ENCODE measurements at regions not wholly inside any gene's neighbourhood (a gene's known extent, or its start where the extent isn't known, plus 50 kb on each side); places are given as distances from the start of the nearest gene placed in this dataset.
"Not testable (repeated sequence)": the region's sequence is repeated elsewhere in the genome, so short reads cannot be mapped to it uniquely, and the experiment has no call there.

- Histone ChIP-seq H3K36me3 (ENCODE audit: insufficient read depth, low read length) (no peaks in the 10 kb centered on the region), H3K9ac (ENCODE audit: low read depth, low read length) (no peak overlapping the region), H3K9me3 (ENCODE audit: control insufficient read depth, insufficient read depth, low read length) (no peaks in the 10 kb centered on the region), H3K4me1 (ENCODE audit: insufficient read depth, low read length) (no peaks in the 10 kb centered on the region)
These were observed 548.7 kb upstream of the CDH7 start for GRCh38 chr18:65202091-65202490.

- Histone ChIP-seq H3K36me3 (ENCODE audit: insufficient read depth, low read length) (no peaks in the 10 kb centered on the region), H3K9ac (ENCODE audit: low read depth, low read length) (no peak overlapping the region), H3K4me1 (ENCODE audit: insufficient read depth, low read length) (no peaks in the 10 kb centered on the region), H3K9me3 (ENCODE audit: control insufficient read depth, insufficient read depth, low read length) (no peaks in the 10 kb centered on the region)
These were observed 575.1 kb upstream of the CDH7 start for GRCh38 chr18:65175681-65176080.

GRCh38 chr18:65162086-65162485 is 588.7 kb upstream of the CDH7 start:
- H3K9me3 ChIP-seq (ENCODE audit: control insufficient read depth, insufficient read depth, low read length); H3K9ac ChIP-seq (ENCODE audit: low read depth, low read length): not testable (repeated sequence)

GRCh38 chr18:65146482-65147021 is 604.3 kb upstream of the CDH7 start:
- no peaks in the 10 kb centered on the region for H3K36me3 ChIP-seq (ENCODE audit: insufficient read depth, low read length)
- no peaks in the 10 kb centered on the region for H3K9me3 ChIP-seq (ENCODE audit: control insufficient read depth, insufficient read depth, low read length)

More at GRCh38 chr18:65162086-65162485, 588.7 kb upstream of the CDH7 start:
- not testable (repeated sequence) for H3K36me3 ChIP-seq (ENCODE audit: insufficient read depth, low read length); H3K4me1 ChIP-seq (ENCODE audit: insufficient read depth, low read length)

GRCh38 chr18:65145312-65145711 is 605.5 kb upstream of the CDH7 start:
- H3K9me3 ChIP-seq (ENCODE audit: control insufficient read depth, insufficient read depth, low read length): no peaks in the 10 kb centered on the region
- no peaks in the 10 kb centered on the region for H3K4me1 ChIP-seq (ENCODE audit: insufficient read depth, low read length)
- H3K9ac ChIP-seq (ENCODE audit: low read depth, low read length): no peak overlapping the region
- H3K36me3 ChIP-seq (ENCODE audit: insufficient read depth, low read length): no peaks in the 10 kb centered on the region

More at GRCh38 chr18:65146482-65147021, 604.3 kb upstream of the CDH7 start:
- Histone ChIP-seq H3K9ac (ENCODE audit: low read depth, low read length) (no peak overlapping the region), H3K4me1 (ENCODE audit: insufficient read depth, low read length) (no peaks in the 10 kb centered on the region)

- no peaks in the 10 kb centered on the region; the same call in 1 of the 2 replicates for H3K9me3 ChIP-seq (ENCODE audit: control insufficient read depth, insufficient read depth, low read length)
- no peaks in the 10 kb centered on the region for H3K4me1 ChIP-seq (ENCODE audit: insufficient read depth, low read length)
- H3K9ac ChIP-seq (ENCODE audit: low read depth, low read length): no peak overlapping the region
- no peaks in the 10 kb centered on the region for H3K36me3 ChIP-seq (ENCODE audit: insufficient read depth, low read length)
These were observed 617.2 kb upstream of the CDH7 start for GRCh38 chr18:65133610-65134009.

- no peaks in the 10 kb centered on the region for H3K4me1 ChIP-seq (ENCODE audit: insufficient read depth, low read length)
- no peak overlapping the region for H3K9ac ChIP-seq (ENCODE audit: low read depth, low read length)
- H3K9me3 ChIP-seq (ENCODE audit: control insufficient read depth, insufficient read depth, low read length): peaks cover 11% of the 10 kb centered on the region; the same call in 1 of the 2 replicates
- H3K36me3 ChIP-seq (ENCODE audit: insufficient read depth, low read length): no peaks in the 10 kb centered on the region
These were observed 626.2 kb upstream of the CDH7 start for GRCh38 chr18:65124633-65125032.

GRCh38 chr18:65103864-65104263 is 646.9 kb upstream of the CDH7 start:
- H3K4me1 ChIP-seq (ENCODE audit: insufficient read depth, low read length): no peaks in the 10 kb centered on the region
- no peak overlapping the region for H3K9ac ChIP-seq (ENCODE audit: low read depth, low read length)
- no peaks in the 10 kb centered on the region for H3K9me3 ChIP-seq (ENCODE audit: control insufficient read depth, insufficient read depth, low read length)
- no peaks in the 10 kb centered on the region for H3K36me3 ChIP-seq (ENCODE audit: insufficient read depth, low read length)

- H3K36me3 ChIP-seq (ENCODE audit: insufficient read depth, low read length): no peaks in the 10 kb centered on the region
- no peaks in the 10 kb centered on the region for H3K9me3 ChIP-seq (ENCODE audit: control insufficient read depth, insufficient read depth, low read length)
- no peak overlapping the region for H3K9ac ChIP-seq (ENCODE audit: low read depth, low read length)
- no peaks in the 10 kb centered on the region for H3K4me1 ChIP-seq (ENCODE audit: insufficient read depth, low read length)
These were observed 657.5 kb upstream of the CDH7 start for GRCh38 chr18:65093346-65093745.

- Histone ChIP-seq H3K9ac (ENCODE audit: low read depth, low read length) (no peak overlapping the region), H3K9me3 (ENCODE audit: control insufficient read depth, insufficient read depth, low read length) (no peaks in the 10 kb centered on the region), H3K4me1 (ENCODE audit: insufficient read depth, low read length) (no peaks in the 10 kb centered on the region), H3K36me3 (ENCODE audit: insufficient read depth, low read length) (no peaks in the 10 kb centered on the region)
These were observed 659.0 kb upstream of the CDH7 start for GRCh38 chr18:65091744-65092329.

GRCh38 chr18:65082907-65083306 is 667.9 kb upstream of the CDH7 start:
- H3K9ac ChIP-seq (ENCODE audit: low read depth, low read length): no peak overlapping the region
- no peaks in the 10 kb centered on the region for H3K9me3 ChIP-seq (ENCODE audit: control insufficient read depth, insufficient read depth, low read length)
- no peaks in the 10 kb centered on the region for H3K4me1 ChIP-seq (ENCODE audit: insufficient read depth, low read length)
- H3K36me3 ChIP-seq (ENCODE audit: insufficient read depth, low read length): no peaks in the 10 kb centered on the region

- no peaks in the 10 kb centered on the region for H3K4me1 ChIP-seq (ENCODE audit: insufficient read depth, low read length)
- no peaks in the 10 kb centered on the region for H3K9me3 ChIP-seq (ENCODE audit: control insufficient read depth, insufficient read depth, low read length)
- H3K9ac ChIP-seq (ENCODE audit: low read depth, low read length): no peak overlapping the region
- no peaks in the 10 kb centered on the region for H3K36me3 ChIP-seq (ENCODE audit: insufficient read depth, low read length)
These were observed 669.0 kb upstream of the CDH7 start for GRCh38 chr18:65081786-65082185.

GRCh38 chr18:65073060-65073550 is 677.7 kb upstream of the CDH7 start:
- no peak overlapping the region for H3K9ac ChIP-seq (ENCODE audit: low read depth, low read length)
- H3K4me1 ChIP-seq (ENCODE audit: insufficient read depth, low read length): no peaks in the 10 kb centered on the region
- H3K36me3 ChIP-seq (ENCODE audit: insufficient read depth, low read length): no peaks in the 10 kb centered on the region
- no peaks in the 10 kb centered on the region for H3K9me3 ChIP-seq (ENCODE audit: control insufficient read depth, insufficient read depth, low read length)

- H3K9ac ChIP-seq (ENCODE audit: low read depth, low read length): no peak overlapping the region
- no peaks in the 10 kb centered on the region for H3K4me1 ChIP-seq (ENCODE audit: insufficient read depth, low read length)
- H3K9me3 ChIP-seq (ENCODE audit: control insufficient read depth, insufficient read depth, low read length): no peaks in the 10 kb centered on the region
- no peaks in the 10 kb centered on the region for H3K36me3 ChIP-seq (ENCODE audit: insufficient read depth, low read length)
These were observed 693.3 kb upstream of the CDH7 start for GRCh38 chr18:65057439-65058083.

- Histone ChIP-seq H3K36me3 (ENCODE audit: insufficient read depth, low read length) (no peaks in the 10 kb centered on the region), H3K9me3 (ENCODE audit: control insufficient read depth, insufficient read depth, low read length) (no peaks in the 10 kb centered on the region), H3K9ac (ENCODE audit: low read depth, low read length) (no peak overlapping the region)
These were observed 694.2 kb upstream of the CDH7 start for GRCh38 chr18:65056575-65056974.

More at GRCh38 chr18:65056575-65056974, 694.2 kb upstream of the CDH7 start:
- no peaks in the 10 kb centered on the region for H3K4me1 ChIP-seq (ENCODE audit: insufficient read depth, low read length)
